Right cardiac atrium (tissue), 5 donors: ENCODE measurements at regions not wholly inside any gene's neighbourhood (a gene's known extent, or its start where the extent isn't known, plus 50 kb on each side); places are given as distances from the start of the nearest gene placed in this dataset.

Experiments
- ATAC-seq, 2 donors: fragments of 200-7000 bp; cut with Tn5 transposase; one replicate each; pipeline versions ENCODE4 v1.8.0 to v1.9.1; 2020; ENCODE audit warnings: moderate library complexity in 2 of 2, mild to moderate bottlenecking in 1 of 2
- DNase-seq, 3 donors: peaks; one replicate each; pipeline ENCODE4 v3.0.0-alpha.2; 2020
- H3K27ac ChIP-seq: one replicate; pipeline ENCODE4 v1.5.1; 2013; ENCODE audit warnings: mild to moderate bottlenecking, low read length, control low read depth, moderate library complexity
- H3K27me3 ChIP-seq: one replicate; pipeline ENCODE4 v1.6.1; 2013; ENCODE audit not compliant: control insufficient read depth, insufficient read depth
- H3K4me1 ChIP-seq: one replicate; pipeline ENCODE4 v1.6.1; 2013; ENCODE audit warnings: low read length; ENCODE audit not compliant: control insufficient read depth, insufficient read depth
- H3K4me3 ChIP-seq: one replicate; pipeline ENCODE4 v1.5.1; 2013; ENCODE audit warnings: low read length, control low read depth
- H3K9me3 ChIP-seq: one replicate; pipeline ENCODE4 v1.6.1; 2013; ENCODE audit warnings: low read length; ENCODE audit not compliant: control insufficient read depth
- WGBS: extraction: QIAGEN DNeasy Blood & Tissue Kit; methylation state at CpG from one replicate; pipeline ENCODE4 v1.1.7; 2013; 5-methylcytosine and 5-hydroxymethylcytosine counted together
- intact Hi-C, 4 donors: fragments of 100-400 bp; cut with DNase I; formaldehyde crosslinking; loops; one replicate each; pipeline versions ENCODE4 v1.11.0 to v1.14.0; 2022 to 2023
- donor health status: healthy with polysubstance abuse.
- donor health status: DM: no; HTN: yes; CAD: no.
- donor health status: DM: no; HTN: no; CAD: no.
- donor health status: DM: no; HTN: yes; CAD: no; lungs with severe emphysema.
- donor health status: DM: yes; HTN: yes; CAD: no.

- intact Hi-C loops = no loop called here
- no peaks in the 10 kb centered on the region for H3K27me3 ChIP-seq
- H3K4me1 ChIP-seq = no peaks in the 10 kb centered on the region
- DNase-seq = no peak
- no peak for ATAC-seq
- 44% methylated on average over 1 of the region's 1 CpG for WGBS
- no peaks in the 10 kb centered on the region for H3K9me3 ChIP-seq
- no peak overlapping the region for H3K4me3 ChIP-seq
- H3K27ac ChIP-seq = no peak overlapping the region
Measured at GRCh38 chr2:150571121-150571520, 83.7 kb upstream of the RND3 start.

GRCh38 chr2:150570712-150571111 is 83.2 kb upstream of the RND3 start:
- no peak overlapping the region for H3K27ac ChIP-seq
- WGBS = 78% methylated on average over 1 of the region's 1 CpG
- ATAC-seq (no peak), DNase-seq (no peak)
- intact Hi-C loops = no loop called here
- H3K9me3 ChIP-seq = no peaks in the 10 kb centered on the region
- H3K27me3 ChIP-seq = no peaks in the 10 kb centered on the region
- no peaks in the 10 kb centered on the region for H3K4me1 ChIP-seq
- H3K4me3 ChIP-seq = no peak overlapping the region

GRCh38 chr2:150569761-150570160 is 82.3 kb upstream of the RND3 start:
- Histone ChIP-seq H3K27me3 (no peaks in the 10 kb centered on the region), H3K4me3 (no peak overlapping the region), H3K9me3 (no peaks in the 10 kb centered on the region), H3K27ac (no peak overlapping the region), H3K4me1 (no peaks in the 10 kb centered on the region)
- WGBS = 87% methylated on average over 4 of the region's 4 CpGs
- DNase-seq = no peak
- intact Hi-C loops = no loop called here
- no peak for ATAC-seq

GRCh38 chr2:150567771-150568301 is 80.4 kb upstream of the RND3 start:
- ATAC-seq (no peak), DNase-seq (no peak)
- WGBS = 78% methylated on average over 4 of the region's 4 CpGs
- H3K4me3 ChIP-seq = no peak overlapping the region
- H3K27me3 ChIP-seq = no peaks in the 10 kb centered on the region
- H3K27ac ChIP-seq = no peak overlapping the region
- H3K9me3 ChIP-seq = no peaks in the 10 kb centered on the region
- no peaks in the 10 kb centered on the region for H3K4me1 ChIP-seq
- intact Hi-C loops = no loop called here

- no peak for ATAC-seq
- no peaks in the 10 kb centered on the region for H3K9me3 ChIP-seq
- intact Hi-C loops = no loop called here
- 71% methylated on average over 3 of the region's 3 CpGs for WGBS
- no peak overlapping the region for H3K4me3 ChIP-seq
- H3K27ac ChIP-seq = no peak overlapping the region
- no peaks in the 10 kb centered on the region for H3K4me1 ChIP-seq
- DNase-seq = no peak
- no peaks in the 10 kb centered on the region for H3K27me3 ChIP-seq
Measured at GRCh38 chr2:150566289-150566688, 78.8 kb upstream of the RND3 start.

GRCh38 chr2:150561076-150561475 is 73.6 kb upstream of the RND3 start:
- ATAC-seq (no peak), DNase-seq (no peak)
- intact Hi-C loops = no loop called here
- Histone ChIP-seq H3K4me1 (no peaks in the 10 kb centered on the region), H3K9me3 (no peaks in the 10 kb centered on the region), H3K27me3 (no peaks in the 10 kb centered on the region), H3K4me3 (no peak overlapping the region), H3K27ac (no peak overlapping the region)
- 69% methylated on average over 1 of the region's 1 CpG for whole genome bisulfite sequencing

- DNase-seq = no peak
- Histone ChIP-seq H3K9me3 (no peaks in the 10 kb centered on the region), H3K27me3 (no peaks in the 10 kb centered on the region), H3K4me3 (no peak overlapping the region), H3K27ac (no peak overlapping the region), H3K4me1 (no peaks in the 10 kb centered on the region)
- intact Hi-C loops = no loop called here
- ATAC-seq = no peak
- 41% methylated on average over 2 of the region's 2 CpGs for WGBS
Measured at GRCh38 chr2:150557020-150557600, 69.6 kb upstream of the RND3 start.

- no peaks in the 10 kb centered on the region for H3K4me1 ChIP-seq
Measured at GRCh38 chr2:150555611-150556356, 68.3 kb upstream of the RND3 start.

GRCh38 chr2:150554046-150554445 is 66.6 kb upstream of the RND3 start:
- Histone ChIP-seq H3K4me1 (no peaks in the 10 kb centered on the region), H3K27ac (no peak overlapping the region), H3K27me3 (no peaks in the 10 kb centered on the region), H3K4me3 (no peak overlapping the region), H3K9me3 (no peaks in the 10 kb centered on the region)
- intact Hi-C loops = no loop called here
- 82% methylated on average over 1 of the region's 1 CpG for WGBS
- DNase-seq (no peak), ATAC-seq (no peak)

More at GRCh38 chr2:150555611-150556356, 68.3 kb upstream of the RND3 start:
- no peak for ATAC-seq
- Histone ChIP-seq H3K27me3 (no peaks in the 10 kb centered on the region), H3K27ac (no peak overlapping the region), H3K9me3 (no peaks in the 10 kb centered on the region), H3K4me3 (no peak overlapping the region)
- 71% methylated on average over 4 of the region's 4 CpGs for WGBS
- intact Hi-C loops = no loop called here
- DNase-seq = no peak

GRCh38 chr2:150552041-150552820 is 64.8 kb upstream of the RND3 start:
- Histone ChIP-seq H3K27me3 (no peaks in the 10 kb centered on the region), H3K4me1 (no peaks in the 10 kb centered on the region), H3K27ac (no peak overlapping the region), H3K9me3 (no peaks in the 10 kb centered on the region), H3K4me3 (no peak overlapping the region)
- intact Hi-C loops = no loop called here
- ATAC-seq (no peak), DNase-seq (no peak)
- 85% methylated on average over 5 of the region's 5 CpGs for WGBS

- DNase-seq (no peak), ATAC-seq (no peak)
- intact Hi-C loops = no loop called here
- Histone ChIP-seq H3K4me1 (no peaks in the 10 kb centered on the region), H3K27me3 (no peaks in the 10 kb centered on the region), H3K27ac (no peak overlapping the region), H3K4me3 (no peak overlapping the region), H3K9me3 (no peaks in the 10 kb centered on the region)
- 67% methylated on average over 2 of the region's 2 CpGs for WGBS
Measured at GRCh38 chr2:150549381-150549780, 61.9 kb upstream of the RND3 start.
